NCI-H1436 treated with DMSO at 0.1 percent for 48 hours (cell line): ENCODE measurements at regions not wholly inside any gene's neighbourhood (a gene's known extent, or its start where the extent isn't known, plus 50 kb on each side); places are given as distances from the start of the nearest gene placed in this dataset.
A peak's percentile ranks its signal among the peaks of the same experiment; 100 is the strongest.
"Not testable (repeated sequence)": the region's sequence is repeated elsewhere in the genome, so short reads cannot be mapped to it uniquely, and the experiment has no call there.

Experiments
- DNase-seq: peaks from one replicate; lab custom pipeline; 2025; lab: John Stamatoyannopoulos, UW

DNA sequence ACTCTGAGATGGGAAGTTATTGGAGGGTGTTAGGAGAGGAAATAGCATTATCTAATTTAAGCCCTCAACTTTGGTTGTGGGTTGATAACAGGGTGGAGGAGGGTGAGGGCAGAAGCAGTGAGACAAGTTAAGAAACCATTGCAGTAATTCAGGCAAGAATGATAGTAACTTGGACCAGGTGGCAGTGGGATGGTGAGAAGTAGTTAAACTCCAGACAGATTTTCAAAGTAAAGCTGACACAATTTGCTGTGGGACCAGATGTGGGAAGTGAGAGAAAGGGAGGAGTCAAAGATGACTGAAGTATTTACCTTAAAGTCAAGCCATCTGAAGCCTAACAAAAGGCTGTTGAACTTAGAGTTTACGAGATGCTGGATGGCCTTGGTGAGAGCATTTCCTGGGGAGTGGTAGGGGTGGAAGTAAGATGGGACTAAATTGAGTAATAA lies 163.2 kb upstream of the KLF7 start:
- no peak for DNase-seq

DNA sequence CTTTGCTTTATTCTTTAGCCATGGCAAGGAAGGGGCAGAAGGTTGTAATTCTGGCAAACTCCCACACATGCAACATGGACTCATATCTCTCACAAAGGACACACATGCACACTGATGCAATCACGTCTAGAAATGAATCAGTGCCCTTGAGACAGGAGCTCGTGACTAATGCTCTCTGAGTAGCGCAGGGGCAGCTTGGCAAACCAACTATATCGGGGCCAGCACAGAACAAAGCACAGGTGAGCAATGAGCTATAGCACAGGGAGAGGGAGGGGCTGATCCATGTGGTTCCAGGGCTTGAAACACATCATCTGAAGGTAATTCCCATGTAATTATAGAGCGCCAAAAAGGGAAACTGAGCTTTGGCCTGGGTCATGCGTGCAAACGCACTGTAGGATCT lies 165.2 kb upstream of the KLF7 start:
- DNase-seq, result peak; percentile 55

DNA sequence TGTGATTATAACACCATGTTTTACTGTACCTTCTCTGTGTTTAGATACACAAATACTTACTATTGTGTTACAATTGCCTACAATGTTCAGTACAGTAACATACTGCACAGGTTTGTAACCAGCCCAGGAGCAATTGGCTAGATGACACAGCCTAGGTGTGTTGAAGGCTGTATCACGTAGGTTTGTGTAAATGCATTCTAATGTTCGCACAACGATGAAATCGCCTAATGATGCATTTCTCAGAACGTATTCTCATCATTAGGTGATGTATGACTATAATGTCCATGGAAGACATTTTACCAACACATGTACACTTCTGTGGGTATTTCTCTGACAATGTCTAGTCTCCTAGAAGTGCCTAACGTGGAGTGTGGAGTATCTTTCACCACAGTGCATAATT lies 165.9 kb upstream of the KLF7 start:
- DNase-seq, result no peak

DNA sequence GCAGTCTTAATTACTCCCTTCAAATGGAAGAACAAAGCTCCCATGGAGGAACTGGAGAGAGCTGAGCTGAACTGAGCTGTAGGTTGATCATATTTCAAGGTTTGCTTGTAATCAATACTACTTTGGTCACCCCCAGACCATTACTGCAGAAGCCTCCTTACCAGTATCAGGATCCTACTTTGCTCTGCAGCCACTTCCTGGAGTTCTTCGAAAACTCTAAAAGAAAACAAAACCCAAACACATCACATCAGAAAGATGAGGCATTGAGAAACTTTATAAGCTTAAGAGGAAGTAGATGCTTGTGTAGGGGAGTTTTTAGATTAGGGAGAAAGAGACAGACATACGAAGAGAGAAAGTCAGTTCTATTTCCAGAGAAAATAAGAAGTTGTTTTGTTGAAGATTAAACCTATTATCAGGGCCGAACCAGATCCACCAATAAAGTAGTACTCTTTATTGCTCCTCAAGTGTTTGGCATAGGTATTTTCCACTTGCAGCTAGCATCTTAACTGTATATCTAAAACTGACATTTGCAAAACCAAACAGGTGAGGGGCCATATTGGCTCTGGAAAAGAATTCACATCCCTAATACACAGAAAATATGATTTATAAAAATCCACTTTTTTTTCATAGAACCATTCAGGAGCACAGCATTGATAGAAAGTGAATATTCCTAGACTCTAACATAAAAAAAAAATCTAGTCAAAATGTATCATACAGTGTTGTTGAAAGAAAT lies 166.9 kb upstream of the KLF7 start:
- DNase-seq, result no peak

DNA sequence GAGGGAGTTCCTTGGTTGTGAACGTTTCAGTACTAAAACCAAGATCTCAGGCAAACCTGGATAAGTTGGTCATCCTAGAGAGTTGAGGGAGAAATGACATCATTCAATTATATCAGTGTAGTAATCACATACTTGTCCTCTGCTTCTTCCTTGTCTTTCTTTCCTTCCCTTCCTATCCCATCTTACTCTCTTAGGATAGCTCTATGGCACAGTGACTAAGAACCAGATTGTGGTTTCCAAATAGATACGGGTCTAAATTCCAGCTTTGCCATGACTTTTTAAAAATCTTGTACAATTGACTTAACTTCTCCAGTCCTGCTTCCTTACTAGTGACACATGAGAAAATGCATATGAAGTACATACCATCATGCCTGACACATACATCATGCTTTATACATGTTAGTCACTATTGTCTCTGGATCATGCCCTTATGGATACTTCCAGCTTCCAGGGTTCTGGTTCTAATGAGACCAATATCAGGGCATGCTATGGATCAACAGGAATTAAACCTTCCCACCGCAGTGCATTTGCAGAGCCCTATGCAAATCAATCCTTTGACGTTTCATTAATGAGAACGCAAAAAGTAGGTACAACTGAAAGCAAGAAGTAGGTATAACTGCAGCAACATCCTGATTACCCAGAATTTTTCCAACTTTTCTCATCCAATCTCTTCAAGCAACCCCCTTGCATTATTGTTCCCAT lies 168.0 kb upstream of the KLF7 start:
- DNase-seq, result no peak

DNA sequence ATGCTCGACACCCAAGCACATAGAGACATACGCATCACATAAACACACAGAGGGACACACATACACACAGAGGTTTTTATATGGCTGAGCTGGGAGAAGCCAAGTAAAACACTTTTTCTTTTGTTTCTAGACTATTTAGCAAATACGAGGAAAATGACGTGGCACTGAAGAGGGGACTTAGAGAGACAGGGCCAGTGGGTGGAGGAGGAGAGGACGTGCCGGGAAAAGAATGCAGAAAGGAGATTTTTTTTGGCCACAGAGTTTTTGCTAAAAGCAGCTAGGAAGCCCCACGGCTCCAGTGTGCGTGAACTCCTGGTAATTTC lies 168.5 kb upstream of the KLF7 start:
- DNase-seq, result no peak

DNA sequence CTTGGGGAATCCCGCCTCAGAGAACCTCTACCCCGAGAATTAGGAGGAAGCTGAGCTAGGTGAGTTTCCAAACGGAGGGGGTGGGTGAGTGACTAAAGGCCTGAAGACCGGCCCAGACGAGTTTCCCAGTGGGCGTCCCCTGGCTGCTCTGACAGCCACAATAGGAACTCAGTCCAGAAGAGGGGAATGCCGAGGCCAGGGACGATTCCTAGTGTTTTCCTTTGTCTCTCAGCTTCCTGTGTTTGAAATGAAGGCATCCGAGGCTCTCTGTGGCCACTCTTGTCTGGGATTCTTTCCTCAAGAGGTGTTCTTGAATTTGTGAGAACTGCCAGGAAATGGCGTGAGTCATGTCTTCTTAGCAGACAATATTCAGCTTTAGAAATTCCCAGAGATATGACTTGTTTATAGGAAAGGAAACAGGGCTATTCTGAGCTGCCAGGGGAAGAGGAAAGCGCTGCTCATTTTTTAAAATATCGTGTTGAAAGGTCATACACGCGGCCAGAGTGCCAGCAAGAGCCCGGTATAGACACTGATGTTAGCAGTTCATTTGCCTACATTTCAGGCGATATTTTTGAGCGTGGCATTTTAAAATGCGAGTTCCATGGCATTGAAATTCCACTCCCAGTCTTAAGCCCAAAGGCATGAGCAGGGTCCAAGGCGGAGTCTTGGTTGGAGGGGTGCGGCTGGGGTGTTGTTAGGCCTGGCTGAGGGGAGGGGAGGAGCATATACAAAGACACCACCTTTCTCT lies 169.1 kb upstream of the KLF7 start:
- DNase-seq, result no peak

DNA sequence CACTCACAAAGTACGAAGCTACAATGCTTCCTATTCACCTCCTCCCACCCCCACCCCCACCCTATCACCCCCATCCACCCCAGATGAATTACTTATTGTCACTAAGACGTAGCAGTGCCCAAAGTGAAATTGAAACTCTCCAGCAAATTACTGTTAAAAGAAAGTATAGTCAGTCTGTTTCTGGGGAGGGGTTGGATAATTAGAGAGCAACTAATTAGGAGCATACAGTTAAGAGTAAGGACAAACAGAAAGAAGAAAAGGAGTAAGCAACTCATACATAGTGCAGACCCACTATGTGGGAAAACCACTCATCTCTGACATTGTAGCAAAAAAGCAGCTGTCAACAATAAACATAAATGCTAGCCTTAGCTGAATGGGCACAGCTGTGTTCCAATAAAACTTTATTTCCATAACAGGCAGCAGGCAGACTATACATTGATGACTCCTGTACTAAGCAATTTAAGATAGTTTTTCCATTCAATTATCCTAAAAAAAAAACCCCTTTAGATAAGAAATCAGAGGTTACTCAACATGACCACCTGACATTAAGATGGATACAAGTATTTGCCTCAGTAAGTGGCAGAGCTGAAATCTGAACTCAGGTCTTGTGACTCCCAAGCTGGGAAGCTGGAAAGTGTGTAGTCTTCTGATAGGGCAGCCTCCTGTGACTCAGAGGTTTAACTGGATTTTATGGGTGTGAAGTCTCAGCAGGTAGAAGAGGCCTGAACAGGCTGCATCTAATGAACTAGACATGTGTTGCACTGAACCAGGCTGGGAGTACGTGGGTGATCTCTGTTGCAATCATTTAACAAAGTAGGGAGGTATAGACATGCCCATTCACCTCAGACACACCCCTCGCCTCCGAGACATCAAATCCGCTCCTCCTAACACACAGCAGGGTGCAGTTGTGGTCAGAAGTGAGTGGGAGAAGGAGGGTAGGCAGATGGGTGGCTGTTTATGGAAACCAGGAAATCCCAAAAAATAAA lies 171.8 kb upstream of the KLF7 start:
- DNase-seq, result no peak

DNA sequence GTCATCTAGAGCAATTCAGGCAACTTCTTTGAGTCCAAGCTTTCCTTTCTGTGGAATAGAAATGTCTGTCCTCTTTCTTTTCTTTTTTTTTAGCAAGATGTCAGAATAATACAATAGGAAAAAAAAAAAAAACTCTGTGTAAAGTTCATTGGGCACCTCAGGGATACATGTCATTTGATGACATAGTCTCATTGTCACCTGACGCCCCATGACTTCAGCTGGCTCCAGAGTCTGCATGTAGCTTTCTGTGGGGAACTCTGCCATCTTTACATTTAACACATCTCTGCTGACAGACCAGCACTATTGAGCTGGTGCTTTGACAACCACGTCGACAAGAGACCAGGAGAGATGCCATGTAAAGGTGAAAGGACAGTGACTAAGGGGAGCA lies 172.5 kb upstream of the KLF7 start:
- no peak for DNase-seq

DNA sequence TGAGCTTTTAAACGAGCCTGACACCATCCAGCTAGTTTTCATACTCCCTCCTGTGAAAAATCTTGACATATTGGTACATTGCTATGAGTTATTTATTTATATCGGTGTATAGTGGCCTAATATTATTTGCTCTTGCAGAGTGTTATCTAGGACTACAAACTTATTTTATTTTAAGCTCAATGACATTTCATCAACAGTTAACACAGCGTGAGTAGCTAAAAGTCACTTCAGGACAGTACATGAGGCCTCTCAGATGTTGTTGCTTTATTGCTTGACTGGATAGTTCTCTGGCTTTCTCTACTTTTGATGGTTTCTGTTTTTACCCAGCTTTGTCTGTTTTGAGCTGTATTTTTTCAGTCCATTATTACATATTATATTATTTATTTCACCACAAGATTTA lies 172.9 kb upstream of the KLF7 start:
- DNase-seq, result no peak

DNA sequence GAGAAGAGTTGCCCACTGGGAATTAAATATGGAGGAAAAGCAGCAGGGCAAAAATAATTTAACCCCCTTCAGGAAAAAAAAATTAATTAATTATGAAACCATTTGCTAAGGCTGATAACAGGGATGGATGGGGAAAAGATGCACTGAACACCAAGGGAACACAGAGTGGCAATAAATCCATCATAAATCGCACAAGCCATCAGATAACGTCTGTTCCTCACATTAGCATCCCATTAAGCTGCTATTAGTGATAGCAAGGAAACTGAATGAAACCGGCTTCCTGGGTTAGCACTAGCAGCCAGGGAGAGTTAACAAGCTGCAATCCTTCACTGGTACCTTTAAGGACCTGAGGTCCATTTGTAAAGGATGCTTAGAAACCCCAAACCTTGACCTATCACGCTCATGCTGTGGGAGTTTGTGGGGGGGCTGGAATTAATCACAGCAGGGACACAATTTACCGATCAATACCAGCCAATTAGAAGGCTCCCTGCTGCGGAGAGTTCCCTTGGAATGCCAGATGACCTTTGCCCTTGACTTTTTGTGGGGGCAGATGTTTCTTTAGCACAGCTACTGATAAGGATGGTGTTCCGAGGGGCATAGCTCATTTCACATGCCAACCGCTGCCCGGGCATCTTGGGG lies 175.5 kb upstream of the KLF7 start:
- no peak for DNase-seq

DNA sequence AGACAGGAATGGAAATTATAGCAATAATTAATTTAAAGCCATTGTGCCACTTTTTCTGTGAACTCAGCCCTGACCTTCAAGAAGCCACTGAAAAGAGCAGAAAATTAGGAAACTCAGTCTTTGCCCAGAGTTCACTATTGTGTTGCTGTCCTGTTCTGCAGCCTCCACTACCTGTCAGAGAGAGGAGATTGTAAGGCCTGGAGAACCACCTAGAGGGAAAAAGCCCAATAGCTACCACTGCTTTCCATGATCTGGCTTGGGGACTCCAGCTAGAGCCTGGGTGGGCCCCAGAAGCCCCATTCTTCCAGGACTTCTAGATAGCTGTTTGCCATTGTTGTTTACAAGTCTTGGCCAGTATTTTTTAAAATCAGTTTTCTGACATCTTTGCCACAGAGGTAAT lies 176.1 kb upstream of the KLF7 start:
- no peak for DNase-seq

DNA sequence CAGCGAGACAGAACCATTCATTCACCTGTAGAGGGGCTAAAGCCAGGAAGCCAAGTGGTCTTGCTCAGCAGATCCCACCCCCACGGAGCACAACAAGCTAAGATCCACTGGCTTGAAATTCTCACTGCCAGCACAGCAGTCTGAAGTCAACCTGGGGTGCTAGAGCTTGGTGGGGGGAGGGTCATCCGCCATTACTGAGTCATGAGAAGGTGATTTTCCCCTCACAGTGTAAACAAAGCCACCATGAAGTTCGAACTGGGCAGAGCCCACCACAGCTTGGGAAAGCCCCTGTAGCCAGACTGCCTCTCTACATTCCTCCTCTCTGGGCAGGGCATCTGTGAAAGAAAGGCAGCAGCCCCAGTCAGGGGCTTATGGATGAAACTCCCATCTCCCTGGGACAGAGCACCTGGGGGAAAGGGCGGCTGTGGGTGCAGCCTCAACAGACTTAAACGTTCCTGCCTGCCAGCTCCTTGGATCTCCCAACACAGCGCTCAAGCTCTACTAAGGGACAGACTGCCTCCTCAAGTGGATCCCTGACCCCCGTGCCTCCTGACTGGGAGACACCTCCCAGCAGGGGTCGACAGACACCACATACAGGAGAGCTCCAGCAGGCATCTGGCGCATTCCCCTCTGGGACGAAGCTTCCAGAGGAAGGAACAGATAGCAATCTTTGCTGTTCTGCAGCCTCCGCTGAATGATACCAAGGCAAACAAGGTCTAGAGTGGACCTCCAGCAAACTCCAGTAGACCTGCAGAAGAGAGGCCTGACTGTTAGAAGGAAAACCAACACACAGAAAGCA lies 179.0 kb upstream of the KLF7 start:
- not testable (repeated sequence) for DNase-seq

DNA sequence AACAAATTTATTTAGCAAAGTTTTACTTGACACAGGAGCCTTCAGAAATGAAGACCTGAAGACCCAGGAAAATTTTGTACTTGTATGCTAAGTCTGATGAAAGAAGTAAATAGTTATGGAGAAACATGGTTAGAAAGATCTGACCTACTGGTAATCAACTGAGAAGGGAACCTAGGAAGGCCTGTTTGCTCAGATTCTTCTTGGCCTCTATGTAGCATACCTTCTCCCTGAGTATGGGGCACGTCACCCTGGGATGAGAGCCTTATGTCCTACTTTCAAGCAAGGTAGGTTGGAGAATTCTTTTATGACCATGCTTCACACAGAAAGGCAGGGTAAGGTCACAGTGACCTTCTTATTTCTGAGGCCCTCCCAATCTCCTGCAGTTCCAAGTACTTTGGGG lies 178.6 kb upstream of the CREB1 start:
- no peak for DNase-seq

DNA sequence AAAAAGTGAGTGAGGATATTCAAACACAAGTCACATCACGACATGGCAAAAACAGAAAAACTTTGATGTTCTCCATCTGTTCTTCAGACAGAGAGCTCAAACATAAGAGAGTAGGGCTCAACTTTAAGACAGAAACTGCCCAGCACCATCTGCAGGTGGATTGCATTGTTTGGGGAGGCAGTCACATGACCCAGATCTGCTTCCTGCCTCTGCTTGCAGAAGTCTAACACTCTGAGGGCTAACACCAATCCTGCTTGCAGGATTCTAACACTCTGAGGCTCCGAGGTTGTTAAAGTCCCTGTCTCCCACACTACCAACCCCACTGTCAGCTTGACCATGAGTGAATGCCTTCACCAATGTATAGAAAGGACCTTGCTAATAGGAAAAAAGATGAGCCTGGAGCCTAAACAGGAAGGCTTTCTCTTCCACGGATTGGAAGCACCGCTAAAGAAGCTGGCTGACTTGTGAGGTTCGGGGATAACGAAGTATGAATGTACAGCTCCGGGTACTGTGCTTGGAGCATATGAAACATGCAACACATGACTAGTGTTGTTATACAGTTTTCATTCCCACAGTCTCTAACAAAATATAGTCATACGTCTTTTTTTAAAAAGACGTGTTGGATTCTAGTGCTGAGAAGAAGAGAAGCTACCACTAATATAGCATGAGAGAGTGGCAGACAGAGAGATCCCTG lies 176.6 kb upstream of the CREB1 start:
- no peak for DNase-seq

DNA sequence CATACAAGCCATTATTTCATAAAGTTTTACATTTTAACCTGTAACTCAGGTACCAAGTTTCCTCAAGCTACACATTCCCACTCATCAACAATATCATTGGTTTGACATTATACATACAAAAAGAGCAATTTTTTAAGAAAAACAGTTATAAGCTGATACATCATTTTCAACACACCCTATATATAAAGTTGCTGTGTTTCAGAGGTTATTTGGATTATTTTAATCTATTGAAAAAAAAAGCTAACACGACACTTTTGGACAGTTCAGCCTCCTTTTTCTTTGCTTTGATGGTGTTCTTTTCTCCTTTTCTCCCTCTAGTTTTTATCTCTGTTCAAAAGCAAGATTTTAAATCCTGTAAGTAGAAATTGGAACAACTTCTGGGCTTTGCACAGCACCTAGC lies 175.9 kb upstream of the CREB1 start:
- no peak for DNase-seq

DNA sequence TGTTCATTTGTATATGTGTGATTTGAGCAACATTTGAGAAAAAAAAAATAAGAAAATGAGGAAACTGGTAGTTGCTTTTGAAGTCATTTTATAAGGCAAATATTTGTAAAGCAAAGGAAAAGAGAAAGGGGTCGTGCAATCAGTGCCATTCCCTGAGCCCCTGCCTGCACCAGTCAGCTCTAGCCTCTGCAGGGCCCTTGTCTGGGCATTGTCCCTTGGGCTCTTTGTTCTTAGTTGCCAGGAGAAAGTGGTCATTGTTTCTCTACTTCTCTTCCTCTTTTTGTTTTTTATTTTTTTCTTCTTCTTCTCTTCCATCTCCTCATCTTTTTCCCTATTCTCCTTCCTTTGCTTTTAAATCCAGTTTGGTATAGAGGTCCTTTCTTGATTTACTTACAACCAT lies 175.3 kb upstream of the CREB1 start:
- DNase-seq, result no peak

DNA sequence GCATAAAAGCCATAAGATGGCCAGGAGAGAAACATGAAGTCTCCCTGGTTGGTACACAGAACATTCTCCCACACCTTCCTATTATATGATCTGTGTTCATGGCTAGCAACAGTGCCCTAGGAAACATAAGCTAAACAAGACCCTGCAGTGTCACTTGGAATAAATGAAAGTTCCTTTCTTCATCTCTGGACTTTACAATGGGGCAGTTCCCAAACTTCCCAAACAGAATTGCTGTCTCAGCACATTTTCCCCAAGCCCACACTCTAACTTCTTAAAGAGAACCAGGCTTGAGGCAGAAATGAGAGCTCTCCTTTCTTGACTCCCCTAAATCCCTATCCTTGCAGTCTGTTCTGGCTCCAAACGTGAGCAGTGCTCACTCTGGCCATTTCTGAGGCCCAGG lies 173.2 kb upstream of the CREB1 start:
- no peak for DNase-seq

DNA sequence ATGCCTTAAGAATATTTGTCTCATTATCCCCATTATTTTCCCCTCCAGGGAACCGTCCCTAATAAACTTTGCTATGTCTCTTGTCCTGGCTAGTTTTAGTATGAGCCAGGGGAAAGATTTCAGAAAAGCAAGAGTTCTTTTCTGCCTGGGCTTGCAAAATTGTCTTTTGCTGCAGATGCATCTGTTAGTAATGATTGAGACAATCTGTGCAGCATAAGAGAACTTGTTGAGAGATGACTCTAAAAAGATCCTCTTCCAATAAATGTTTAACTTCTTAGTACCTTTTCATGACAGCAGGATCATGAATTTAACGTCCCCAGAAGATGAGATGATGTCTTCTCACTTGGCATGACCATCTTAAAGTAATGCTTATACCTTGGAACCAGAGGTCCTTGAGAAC lies 172.5 kb upstream of the CREB1 start:
- DNase-seq, result no peak

DNA sequence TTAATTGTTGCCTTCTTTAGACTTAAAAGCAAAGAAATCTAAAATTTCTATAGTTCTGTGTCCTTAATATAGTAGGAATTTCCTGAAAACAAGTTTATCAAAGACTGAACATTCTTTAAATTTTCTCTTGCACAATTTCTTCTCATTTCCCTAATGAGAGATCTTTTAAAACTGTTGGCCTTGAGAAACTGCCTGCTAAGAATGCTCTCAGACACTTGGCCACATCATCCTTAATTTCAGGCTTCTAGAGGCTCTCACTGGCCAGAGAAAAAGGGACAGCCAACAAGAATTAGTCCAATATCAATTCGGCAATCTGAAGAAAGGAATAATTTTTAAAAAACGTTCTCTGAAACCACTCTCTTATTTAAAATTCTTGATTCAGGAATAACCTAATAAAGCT lies 167.0 kb upstream of the CREB1 start:
- no peak for DNase-seq
